ENCODE measurements at regions not wholly inside any gene's neighbourhood (a gene's known extent, or its start where the extent isn't known, plus 50 kb on each side); places are given as distances from the start of the nearest gene placed in this dataset.

DNA sequence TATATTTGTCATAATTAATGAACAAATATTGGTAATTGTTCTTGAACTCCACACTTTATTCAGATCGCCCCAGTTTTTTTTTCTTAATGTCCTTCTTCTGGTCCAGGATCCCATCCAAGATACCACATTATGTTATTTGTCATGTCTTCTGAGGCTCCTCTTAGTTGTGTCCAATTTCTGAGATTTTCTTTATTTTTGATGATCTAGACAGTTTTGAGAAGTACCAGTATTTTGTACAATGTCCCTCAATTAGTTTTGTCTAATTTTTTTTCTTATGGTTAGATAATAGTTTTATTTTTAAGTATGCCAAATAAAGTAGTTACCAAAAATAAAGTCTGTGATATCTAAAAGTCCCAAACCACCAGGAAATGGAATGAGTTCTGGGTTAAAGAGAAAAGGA lies 440.8 kb upstream of the ATP2B1 start:
- Histone ChIP-seq H3K9ac (ENCODE audit: low read length) (no peak overlapping the region), H3K36me3 (ENCODE audit: insufficient read depth, low read length) (no peaks in the 10 kb centered on the region), H3K9me3 (ENCODE audit: insufficient read depth, low read depth, low read length) (no peaks in the 10 kb centered on the region), H3K4me1 (ENCODE audit: insufficient read depth, low read length) (no peaks in the 10 kb centered on the region), H3K27ac (ENCODE audit: low read depth, low read length) (no peak overlapping the region), H3K4me3 (ENCODE audit: insufficient read depth, low read depth, low read length) (no peak overlapping the region), H3K27me3 (ENCODE audit: insufficient read depth, low read length) (no peaks in the 10 kb centered on the region), H3K4me2 (ENCODE audit: low read length) (no peak overlapping the region), H2AFZ (ENCODE audit: low read depth, low read length) (no peak overlapping the region), H3K79me2 (ENCODE audit: insufficient read depth, low read length) (no peaks in the 10 kb centered on the region), H4K20me1 (ENCODE audit: insufficient read depth, low read length) (no peaks in the 10 kb centered on the region)
- Mint-ChIP-seq H3K4me1 (ENCODE audit: low read depth, unreplicated experiment) (no peaks in the 10 kb centered on the region), H3K27ac (ENCODE audit: unreplicated experiment) (no peak overlapping the region), H3K36me3 (ENCODE audit: low read depth, unreplicated experiment) (peaks cover 2% of the 10 kb centered on the region), H3K27me3 (ENCODE audit: low read depth, unreplicated experiment) (no peaks in the 10 kb centered on the region), H3K4me3 (ENCODE audit: unreplicated experiment) (no peak overlapping the region), H3K9me3 (ENCODE audit: unreplicated experiment) (peaks cover 9% of the 10 kb centered on the region)
- FAIRE-seq (no peak), DNase-seq (ENCODE audit: low read depth) (no peak)
- no peak for TF ChIP-seq EZH2 (IDR thresholded peaks at IDR 0.05; ENCODE audit: insufficient read depth, low read length)
- TF ChIP-seq, protein P1, sequence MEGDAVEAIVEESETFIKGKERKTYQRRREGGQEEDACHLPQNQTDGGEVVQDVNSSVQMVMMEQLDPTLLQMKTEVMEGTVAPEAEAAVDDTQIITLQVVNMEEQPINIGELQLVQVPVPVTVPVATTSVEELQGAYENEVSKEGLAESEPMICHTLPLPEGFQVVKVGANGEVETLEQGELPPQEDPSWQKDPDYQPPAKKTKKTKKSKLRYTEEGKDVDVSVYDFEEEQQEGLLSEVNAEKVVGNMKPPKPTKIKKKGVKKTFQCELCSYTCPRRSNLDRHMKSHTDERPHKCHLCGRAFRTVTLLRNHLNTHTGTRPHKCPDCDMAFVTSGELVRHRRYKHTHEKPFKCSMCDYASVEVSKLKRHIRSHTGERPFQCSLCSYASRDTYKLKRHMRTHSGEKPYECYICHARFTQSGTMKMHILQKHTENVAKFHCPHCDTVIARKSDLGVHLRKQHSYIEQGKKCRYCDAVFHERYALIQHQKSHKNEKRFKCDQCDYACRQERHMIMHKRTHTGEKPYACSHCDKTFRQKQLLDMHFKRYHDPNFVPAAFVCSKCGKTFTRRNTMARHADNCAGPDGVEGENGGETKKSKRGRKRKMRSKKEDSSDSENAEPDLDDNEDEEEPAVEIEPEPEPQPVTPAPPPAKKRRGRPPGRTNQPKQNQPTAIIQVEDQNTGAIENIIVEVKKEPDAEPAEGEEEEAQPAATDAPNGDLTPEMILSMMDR (IDR thresholded peaks at IDR 0.05; ENCODE audit: insufficient read depth, low read depth, low read length) = no peak

DNA sequence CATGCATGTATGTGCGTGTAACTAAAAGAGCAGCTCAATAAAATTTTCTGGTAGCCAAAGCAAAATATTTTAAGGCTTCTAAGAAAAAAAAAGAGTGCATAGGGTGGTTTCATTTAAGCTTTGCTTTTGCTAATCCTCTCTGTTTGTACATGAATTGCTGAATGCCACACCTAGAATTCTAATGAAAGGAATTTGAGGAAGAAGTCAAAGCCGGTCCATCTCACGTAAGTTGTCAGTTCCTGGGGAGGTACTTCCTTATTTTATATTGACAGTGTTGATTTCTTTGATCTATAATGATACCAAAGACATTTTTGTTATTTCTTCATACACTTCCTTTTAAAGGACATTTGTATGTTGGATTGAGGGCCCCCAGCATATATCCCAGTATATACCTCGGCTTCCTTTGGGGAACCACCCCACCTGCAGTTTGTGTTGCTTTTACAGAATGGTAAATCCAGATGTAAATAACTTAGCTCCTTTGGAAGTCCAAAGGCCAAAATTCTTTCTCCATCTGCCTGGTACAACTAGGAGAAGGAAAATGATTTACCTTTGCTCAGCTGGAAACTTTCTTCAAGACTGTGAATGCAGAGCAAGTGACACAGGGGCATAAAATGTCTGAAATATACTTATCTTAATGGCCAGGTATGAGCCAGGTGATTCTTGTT lies 420.9 kb upstream of the ATP2B1 start:
- FAIRE-seq (no peak), DNase-seq (ENCODE audit: low read depth) (no peak)
- H3K4me3 Mint-ChIP-seq (ENCODE audit: unreplicated experiment) = no peak overlapping the region
- TF ChIP-seq, protein P1 (IDR thresholded peaks at IDR 0.05; ENCODE audit: insufficient read depth, low read depth, low read length) = no peak
- TF ChIP-seq EZH2 (IDR thresholded peaks at IDR 0.05; ENCODE audit: insufficient read depth, low read length) = no peak
- no peaks in the 10 kb centered on the region for H3K36me3 Mint-ChIP-seq (ENCODE audit: low read depth, unreplicated experiment)
- Histone ChIP-seq H3K9me3 (ENCODE audit: insufficient read depth, low read depth, low read length) (no peaks in the 10 kb centered on the region), H3K36me3 (ENCODE audit: insufficient read depth, low read length) (no peaks in the 10 kb centered on the region), H3K4me2 (ENCODE audit: low read length) (no peak overlapping the region), H3K4me1 (ENCODE audit: insufficient read depth, low read length) (no peaks in the 10 kb centered on the region), H3K9ac (ENCODE audit: low read length) (no peak overlapping the region), H2AFZ (ENCODE audit: low read depth, low read length) (no peak overlapping the region), H3K27ac (ENCODE audit: low read depth, low read length) (no peak overlapping the region), H4K20me1 (ENCODE audit: insufficient read depth, low read length) (no peaks in the 10 kb centered on the region), H3K27me3 (ENCODE audit: insufficient read depth, low read length) (no peaks in the 10 kb centered on the region), H3K79me2 (ENCODE audit: insufficient read depth, low read length) (no peaks in the 10 kb centered on the region), H3K4me3 (ENCODE audit: insufficient read depth, low read depth, low read length) (no peak overlapping the region)
- H3K4me1 Mint-ChIP-seq (ENCODE audit: low read depth, unreplicated experiment) = no peaks in the 10 kb centered on the region
- H3K27ac Mint-ChIP-seq (ENCODE audit: unreplicated experiment) = no peak overlapping the region
- peaks cover 4% of the 10 kb centered on the region for H3K9me3 Mint-ChIP-seq (ENCODE audit: unreplicated experiment)
- H3K27me3 Mint-ChIP-seq (ENCODE audit: low read depth, unreplicated experiment) = no peaks in the 10 kb centered on the region

DNA sequence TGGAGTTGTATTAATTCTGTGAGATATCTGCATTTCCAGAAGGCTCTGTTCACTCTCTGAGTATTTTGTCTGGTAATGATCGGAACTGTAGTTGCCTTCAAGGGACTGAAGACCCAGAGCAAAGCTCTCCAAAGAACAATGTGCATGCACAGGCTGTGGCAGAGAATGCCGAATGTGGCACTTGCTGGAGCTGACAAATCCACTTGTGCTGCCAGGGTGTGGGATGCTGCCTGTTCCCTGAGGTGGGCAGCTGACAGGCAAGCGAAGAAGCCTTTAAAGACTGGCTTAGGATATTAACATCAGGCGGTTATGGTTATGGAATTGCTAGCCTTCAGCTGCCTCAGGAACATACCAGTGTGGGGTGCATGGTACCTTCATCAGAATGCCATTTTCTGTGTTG lies 419.9 kb upstream of the ATP2B1 start:
- Histone ChIP-seq H3K4me1 (ENCODE audit: insufficient read depth, low read length) (no peaks in the 10 kb centered on the region), H3K36me3 (ENCODE audit: insufficient read depth, low read length) (no peaks in the 10 kb centered on the region), H3K27ac (ENCODE audit: low read depth, low read length) (no peak overlapping the region), H3K9me3 (ENCODE audit: insufficient read depth, low read depth, low read length) (no peaks in the 10 kb centered on the region), H3K79me2 (ENCODE audit: insufficient read depth, low read length) (no peaks in the 10 kb centered on the region), H3K4me2 (ENCODE audit: low read length) (no peak overlapping the region), H3K27me3 (ENCODE audit: insufficient read depth, low read length) (no peaks in the 10 kb centered on the region), H2AFZ (ENCODE audit: low read depth, low read length) (no peak overlapping the region), H3K9ac (ENCODE audit: low read length) (no peak overlapping the region), H4K20me1 (ENCODE audit: insufficient read depth, low read length) (no peaks in the 10 kb centered on the region), H3K4me3 (ENCODE audit: insufficient read depth, low read depth, low read length) (no peak overlapping the region)
- H3K4me3 Mint-ChIP-seq (ENCODE audit: unreplicated experiment) = no peak overlapping the region
- H3K36me3 Mint-ChIP-seq (ENCODE audit: low read depth, unreplicated experiment) = no peaks in the 10 kb centered on the region
- FAIRE-seq (no peak), DNase-seq (ENCODE audit: low read depth) (no peak)
- H3K27ac Mint-ChIP-seq (ENCODE audit: unreplicated experiment) = no peak overlapping the region
- no peaks in the 10 kb centered on the region for H3K27me3 Mint-ChIP-seq (ENCODE audit: low read depth, unreplicated experiment)
- peaks cover 4% of the 10 kb centered on the region for H3K9me3 Mint-ChIP-seq (ENCODE audit: unreplicated experiment)
- no peaks in the 10 kb centered on the region for H3K4me1 Mint-ChIP-seq (ENCODE audit: low read depth, unreplicated experiment)
- no peak for TF ChIP-seq EZH2 (IDR thresholded peaks at IDR 0.05; ENCODE audit: insufficient read depth, low read length)
- TF ChIP-seq, protein P1 (IDR thresholded peaks at IDR 0.05; ENCODE audit: insufficient read depth, low read depth, low read length) = no peak
